Stimulated activated CD4-positive, alpha-beta T cell treated with anti-CD3 and anti-CD28 coated beads, Interleukin-4, amount 100 ng/mL, for 24 hours (primary cell): ENCODE measurements at regions not wholly inside any gene's neighbourhood (a gene's known extent, or its start where the extent isn't known, plus 50 kb on each side); places are given as distances from the start of the nearest gene placed in this dataset.

Experiments used
- DNase-seq: peaks from one replicate; pipeline ENCODE4 v3.0.0-alpha.2; 2020

GRCh38 chr2:34123996-34124785 lies 525.1 kb upstream of the FAM98A start:
- no peak for DNase-seq

GRCh38 chr2:34121076-34121475 lies 522.0 kb upstream of the FAM98A start:
- DNase-seq: no peak

GRCh38 chr2:34115076-34115475 lies 516.0 kb upstream of the FAM98A start:
- no peak for DNase-seq

GRCh38 chr2:34112161-34112560 lies 513.1 kb upstream of the FAM98A start:
- DNase-seq: no peak

GRCh38 chr2:34110392-34110791 lies 511.3 kb upstream of the FAM98A start:
- no peak for DNase-seq

- no peak for DNase-seq
Observed at GRCh38 chr2:34107811-34108210, 508.7 kb upstream of the FAM98A start.

GRCh38 chr2:34105006-34105767 lies 506.1 kb upstream of the FAM98A start:
- DNase-seq: no peak

- no peak for DNase-seq
Observed at GRCh38 chr2:34104601-34105000, 505.5 kb upstream of the FAM98A start.

GRCh38 chr2:34103437-34103836 lies 504.3 kb upstream of the FAM98A start:
- DNase-seq: no peak

GRCh38 chr2:34102339-34102738 lies 503.2 kb upstream of the FAM98A start:
- DNase-seq: no peak

- no peak for DNase-seq
Observed at GRCh38 chr2:34099377-34099776, 500.3 kb upstream of the FAM98A start.

GRCh38 chr2:34098256-34098655 lies 499.2 kb upstream of the FAM98A start:
- no peak for DNase-seq

GRCh38 chr2:34096562-34097171 lies 497.6 kb upstream of the FAM98A start:
- DNase-seq: peak; percentile 55

GRCh38 chr2:34093790-34094189 lies 494.7 kb upstream of the FAM98A start:
- DNase-seq: no peak

GRCh38 chr2:34070196-34070595 lies 471.1 kb upstream of the FAM98A start:
- no peak for DNase-seq

GRCh38 chr2:34069604-34070003 lies 470.5 kb upstream of the FAM98A start:
- DNase-seq: no peak

- no peak for DNase-seq
Observed at GRCh38 chr2:34050413-34050812, 451.3 kb upstream of the FAM98A start.

GRCh38 chr2:34045101-34045655 lies 446.1 kb upstream of the FAM98A start:
- DNase-seq: no peak

- no peak for DNase-seq
Observed at GRCh38 chr2:34037886-34038285, 438.8 kb upstream of the FAM98A start.

- no peak for DNase-seq
Observed at GRCh38 chr2:34037157-34037556, 438.1 kb upstream of the FAM98A start.

- no peak for DNase-seq
Observed at GRCh38 chr2:34031097-34031496, 432.0 kb upstream of the FAM98A start.

- DNase-seq: no peak
Observed at GRCh38 chr2:34030273-34030672, 431.2 kb upstream of the FAM98A start.

- no peak for DNase-seq
Observed at GRCh38 chr2:34029073-34029472, 430.0 kb upstream of the FAM98A start.

GRCh38 chr2:34025196-34025595 lies 426.1 kb upstream of the FAM98A start:
- no peak for DNase-seq
